22Rv1 (cell line): ENCODE measurements at regions not wholly inside any gene's neighbourhood (a gene's known extent, or its start where the extent isn't known, plus 50 kb on each side); places are given as distances from the start of the nearest gene placed in this dataset.

Experiments
- CTCF ChIP-seq: fragments of 450-650 bp; IDR thresholded peaks from 2 replicates; pipeline ENCODE4 v1.5.1; 2017; ENCODE audit warnings: mild to moderate bottlenecking
- ZFX ChIP-seq: fragments of 450-650 bp; IDR thresholded peaks from 2 replicates; pipeline ENCODE4 v1.6.1; 2017; ENCODE audit warnings: antibody characterized with exemption, borderline replicate concordance

GRCh38 chr3:162211470-162211869 is 714.9 kb downstream of the OTOL1 start:
- TF ChIP-seq CTCF = no peak
- no peak for TF ChIP-seq ZFX
